PC-3 (cell line): ENCODE measurements at regions not wholly inside any gene's neighbourhood (a gene's known extent, or its start where the extent isn't known, plus 50 kb on each side); places are given as distances from the start of the nearest gene placed in this dataset.

Experiments used
- ATAC-seq: fragments of 200-7000 bp; cut with Tn5 transposase; 2 replicates; pipeline ENCODE4 v1.9.1; 2020; ENCODE audit warnings: mild to moderate bottlenecking, moderate library complexity
- BruUV-seq: library from RNA; stranded (reverse); fragments of 400-500 nt; replicated peaks from 2 replicates; lab custom pipeline; 2021; lab: Mats Ljungman, UMichigan
- CTCF ChIA-PET: fragments of 300-600 bp; sonication (Branson Sonifier 250); formaldehyde crosslinking; loops from one replicate; lab custom pipeline; 2022; ENCODE audit warnings: antibody characterized with exemption; lab: Charles Lee
- POLR2A ChIA-PET: fragments of 300-600 bp; sonication (Branson Sonifier 250); formaldehyde crosslinking; loops from one replicate; lab custom pipeline; 2022; ENCODE audit warnings: antibody characterized with exemption; ENCODE audit not compliant: unreplicated experiment; lab: Charles Lee
- DNase-seq: peaks from one replicate; pipeline ENCODE4 v3.0.0-alpha.2; 2015
- H2AFZ ChIP-seq: fragments of 300-600 bp; sonication (generic); 2 replicates; pipeline ENCODE4 v1.6.0; 2016; ENCODE audit warnings: antibody characterized with exemption, low read length
- H3F3A ChIP-seq: fragments of 300-600 bp; sonication (generic); one replicate; pipeline ENCODE4 v1.6.0; 2017; ENCODE audit warnings: antibody characterized with exemption, low read length, control low read depth, mild to moderate bottlenecking; ENCODE audit not compliant: unreplicated experiment
- H3K27ac ChIP-seq: fragments of 300-600 bp; sonication (generic); 2 replicates; pipeline ENCODE4 v1.5.1; 2016; ENCODE audit warnings: mild to moderate bottlenecking, low read length
- H3K27me3 ChIP-seq: fragments of 300-600 bp; sonication (generic); 2 replicates; pipeline ENCODE4 v1.6.1; 2016; ENCODE audit warnings: low read length, mixed read lengths
- H3K36me3 ChIP-seq: fragments of 300-600 bp; sonication (generic); 2 replicates; pipeline ENCODE4 v1.6.1; 2016; ENCODE audit warnings: low read depth, mixed run types, low read length, mixed read lengths
- H3K4me1 ChIP-seq: fragments of 300-600 bp; sonication (generic); 2 replicates; pipeline ENCODE4 v1.5.1; 2016; ENCODE audit warnings: low read length; ENCODE audit not compliant: insufficient read depth
- H3K4me2 ChIP-seq: fragments of 300-600 bp; sonication (generic); 2 replicates; pipeline ENCODE4 v1.6.0; 2016; ENCODE audit warnings: low read length
- H3K4me3 ChIP-seq: fragments of 300-600 bp; sonication (generic); 2 replicates; pipeline ENCODE4 v1.5.1; 2016; ENCODE audit warnings: mild to moderate bottlenecking, low read length, mixed read lengths
- H3K79me2 ChIP-seq: fragments of 300-600 bp; sonication (generic); 2 replicates; pipeline ENCODE4 v1.6.1; 2017; ENCODE audit warnings: low read length, mixed read lengths
- H3K9ac ChIP-seq: fragments of 300-600 bp; sonication (generic); 2 replicates; pipeline ENCODE4 v1.6.0; 2016; ENCODE audit warnings: mild to moderate bottlenecking, low read length
- H3K9me2 ChIP-seq: fragments of 300-600 bp; sonication (generic); replicated peaks from 2 replicates; pipeline ENCODE4 v1.6.1; 2016; ENCODE audit warnings: mixed run types, low read length, mixed read lengths
- H3K9me3 ChIP-seq: fragments of 300-600 bp; sonication (generic); 2 replicates; pipeline ENCODE4 v1.6.1; 2016; ENCODE audit warnings: low read length, mixed read lengths
- H4K20me1 ChIP-seq: fragments of 300-600 bp; sonication (generic); 2 replicates; pipeline ENCODE4 v1.6.1; 2016; ENCODE audit warnings: low read length, mixed read lengths
- CTCF ChIP-seq: fragments of 300-600 bp; sonication (generic); conservative IDR thresholded peaks from 2 replicates; pipeline ENCODE4 v1.5.1; 2017; ENCODE audit warnings: antibody characterized with exemption, low read depth, mild to moderate bottlenecking, low read length
- EZH2 ChIP-seq: fragments of 300-600 bp; sonication (generic); IDR thresholded peaks from one replicate; pipeline ENCODE4 v1.6.1; 2017; ENCODE audit warnings: antibody characterized with exemption, mild to moderate bottlenecking, low read length; ENCODE audit not compliant: unreplicated experiment
- EZH2phosphoT487 ChIP-seq: fragments of 300-600 bp; sonication (generic); IDR thresholded peaks from 2 replicates; pipeline ENCODE4 v1.6.1; 2018; ENCODE audit warnings: mild to moderate bottlenecking, antibody characterized with exemption, low read length, borderline replicate concordance
- intact Hi-C: fragments of 100-400 bp; cut with micrococcal nuclease; formaldehyde crosslinking; loops from 2 replicates; pipeline ENCODE4 v1.9.0; 2023

- Histone ChIP-seq H3K9ac (no peak overlapping the region), H3K79me2 (no peaks in the 10 kb centered on the region), H4K20me1 (no peaks in the 10 kb centered on the region), H3K27me3 (peaks cover 16% of the 10 kb centered on the region; the same call in 1 of the 2 replicates), H3K9me3 (no peaks in the 10 kb centered on the region), H3K4me2 (no peak overlapping the region), H3K4me3 (no peak overlapping the region), H3K9me2 (no peaks in the 10 kb centered on the region), H3K36me3 (no peaks in the 10 kb centered on the region), H3F3A (no peaks in the 10 kb centered on the region), H2AFZ (no peak overlapping the region), H3K27ac (no peak overlapping the region), H3K4me1 (no peaks in the 10 kb centered on the region; the same call in 1 of the 2 replicates)
- ChIA-PET CTCF (no interaction called here), POLR2A (interaction anchor here (0.7 kb wide), 1 partner anchor 702 kb away, joined by 3 read pairs; no protein-coding TSS in a partner anchor)
- no peak for ATAC-seq
- DNase-seq: no peak
- TF ChIP-seq EZH2phosphoT487 (no peak), EZH2 (no peak), CTCF (no peak)
- intact Hi-C loops: no loop called here
- BruUV-seq: no TSS peak
Measured at GRCh38 chr3:127399154-127399553, 111.3 kb upstream of the PRR20G start.

- DNase-seq (no peak), ATAC-seq (no peak)
- Histone ChIP-seq H3K79me2 (no peaks in the 10 kb centered on the region), H3K9me2 (no peaks in the 10 kb centered on the region), H3K4me3 (no peak overlapping the region), H4K20me1 (no peaks in the 10 kb centered on the region), H3K9ac (no peak overlapping the region), H3K4me2 (no peak overlapping the region), H3F3A (no peaks in the 10 kb centered on the region), H3K27ac (no peak overlapping the region), H3K4me1 (no peaks in the 10 kb centered on the region), H3K36me3 (no peaks in the 10 kb centered on the region), H2AFZ (no peak overlapping the region), H3K9me3 (no peaks in the 10 kb centered on the region), H3K27me3 (peaks cover 16% of the 10 kb centered on the region; the same call in 1 of the 2 replicates)
- intact Hi-C loops: no loop called here
- no peak for TF ChIP-seq EZH2phosphoT487
- no peak for TF ChIP-seq EZH2
- no peak for TF ChIP-seq CTCF
- ChIA-PET POLR2A (no interaction called here), CTCF (no interaction called here)
- no TSS peak for BruUV-seq
Measured at GRCh38 chr3:127396473-127396872, 108.6 kb upstream of the PRR20G start.

GRCh38 chr3:127395663-127396355, 108.0 kb upstream of the PRR20G start:
- POLR2A ChIA-PET: no interaction called here
- Histone ChIP-seq H3K79me2 (no peaks in the 10 kb centered on the region), H3F3A (no peaks in the 10 kb centered on the region), H2AFZ (no peak overlapping the region), H3K27ac (no peak overlapping the region), H3K27me3 (peaks cover 11% of the 10 kb centered on the region; the same call in 1 of the 2 replicates), H3K9me2 (no peaks in the 10 kb centered on the region), H3K36me3 (no peaks in the 10 kb centered on the region), H3K4me2 (no peak overlapping the region), H3K4me3 (no peak overlapping the region), H3K9me3 (no peaks in the 10 kb centered on the region), H3K4me1 (no peaks in the 10 kb centered on the region), H3K9ac (no peak overlapping the region), H4K20me1 (no peaks in the 10 kb centered on the region)
- CTCF ChIA-PET: no interaction called here
- ATAC-seq (no peak), DNase-seq (no peak)
- BruUV-seq: no TSS peak
- intact Hi-C loops: no loop called here
- TF ChIP-seq EZH2 (no peak), EZH2phosphoT487 (no peak), CTCF (no peak)
